GM21786 (cell line): ENCODE measurements at regions not wholly inside any gene's neighbourhood (a gene's known extent, or its start where the extent isn't known, plus 50 kb on each side); places are given as distances from the start of the nearest gene placed in this dataset.

Experiments used
- ATAC-seq: cut with Tn5 transposase; IDR thresholded peaks from one replicate; pipeline ENCODE4 v1.9.1; 2021; ENCODE audit not compliant: unreplicated experiment

DNA sequence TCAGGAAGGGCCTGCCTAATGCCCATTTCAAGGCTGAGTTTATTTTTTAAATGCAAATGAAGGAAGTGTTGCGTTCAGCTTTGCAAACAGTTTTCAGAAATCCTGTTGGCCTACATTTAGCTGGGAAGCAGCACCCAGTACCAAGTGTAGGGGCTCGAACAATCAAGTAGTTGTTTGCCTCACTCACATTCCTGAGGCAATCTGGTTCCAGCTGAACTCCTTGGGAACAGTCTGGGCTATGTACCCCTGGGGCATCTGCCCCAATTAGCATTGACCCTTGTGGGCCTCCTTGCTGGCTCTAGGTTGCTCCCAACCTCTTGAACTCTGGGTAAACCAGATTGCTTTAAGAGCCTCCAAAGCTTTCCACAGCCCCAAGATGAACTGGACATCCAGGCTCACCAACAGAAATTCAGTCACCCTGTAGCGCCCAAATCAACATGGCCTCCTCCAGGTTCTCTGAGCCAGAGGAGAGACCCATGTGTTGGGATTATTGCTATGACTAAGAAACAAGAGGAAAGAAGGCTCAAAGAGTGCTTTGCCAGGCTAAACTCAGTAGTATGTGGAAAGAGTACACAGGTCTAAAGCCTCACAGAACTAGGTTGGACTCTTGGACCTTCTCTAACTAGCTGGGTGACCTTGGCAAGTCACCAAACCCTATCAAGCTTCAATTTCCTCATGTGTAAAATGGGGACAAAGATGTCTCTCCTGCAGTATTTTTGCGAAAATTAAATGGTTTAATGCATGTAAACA is 532.7 kb downstream of the SOX2 start:
- no peak for ATAC-seq

DNA sequence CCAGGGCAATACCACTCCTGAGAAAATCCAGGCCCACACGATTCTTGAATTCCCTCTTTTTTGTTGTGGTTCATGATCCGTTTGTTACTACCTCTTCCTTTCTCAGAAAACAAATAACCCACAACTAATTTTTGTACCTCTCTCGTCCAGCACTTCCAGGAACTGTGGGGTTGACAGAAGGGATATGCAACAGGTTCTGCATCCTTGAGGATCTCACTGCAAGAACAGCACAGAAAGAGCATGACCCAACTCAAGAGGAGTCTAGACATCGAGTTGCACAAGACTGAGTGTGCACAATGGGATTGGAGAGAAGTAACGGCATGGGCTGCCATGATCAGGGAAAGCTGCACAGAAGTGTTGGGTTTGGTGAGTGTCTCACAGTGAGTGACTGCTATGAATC is 533.3 kb downstream of the SOX2 start:
- no peak for ATAC-seq

DNA sequence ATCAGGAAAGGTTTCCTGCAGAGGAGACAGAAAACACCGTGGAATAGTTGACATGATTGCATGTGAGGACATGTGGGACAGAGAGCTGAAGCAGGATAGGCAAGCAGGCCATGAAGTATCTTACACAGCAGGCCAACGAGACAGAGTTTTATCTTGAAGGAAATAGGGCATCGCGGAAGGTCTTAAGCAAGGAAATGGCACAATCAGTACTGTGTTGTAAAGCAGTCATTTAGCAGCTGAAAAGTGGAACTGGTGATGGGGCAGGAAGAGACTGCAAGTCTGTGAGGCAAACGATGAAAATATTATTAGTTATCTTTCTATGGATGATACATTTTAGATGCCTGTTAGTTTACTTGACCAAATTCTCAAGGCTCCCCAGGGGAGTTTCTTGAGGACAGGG is 535.1 kb downstream of the SOX2 start:
- no peak for ATAC-seq

DNA sequence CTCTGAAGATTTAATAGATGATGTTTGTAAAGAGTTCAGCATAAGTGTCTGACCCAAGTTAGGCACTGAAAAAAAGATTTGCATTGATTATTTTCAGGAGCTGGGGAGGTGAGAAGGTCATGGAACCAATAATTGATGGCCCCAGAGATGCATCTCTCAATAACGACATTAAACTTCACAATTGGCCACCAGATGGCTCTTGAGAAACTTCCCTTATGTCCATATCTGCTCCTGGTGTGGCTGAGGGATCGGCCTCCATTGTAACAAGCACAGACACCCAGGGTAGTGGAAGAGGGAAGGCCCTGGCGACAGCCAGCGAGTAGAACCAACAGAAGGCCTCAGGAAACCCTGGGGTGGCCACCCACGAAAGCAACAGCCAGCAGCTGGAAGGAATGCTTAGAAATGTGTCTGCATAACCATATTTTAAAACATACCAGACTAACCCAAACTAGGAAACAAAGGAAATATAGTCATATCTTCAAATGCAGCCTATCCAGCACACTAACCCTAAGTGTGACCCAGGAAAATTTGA is 536.7 kb downstream of the SOX2 start:
- ATAC-seq = no peak

DNA sequence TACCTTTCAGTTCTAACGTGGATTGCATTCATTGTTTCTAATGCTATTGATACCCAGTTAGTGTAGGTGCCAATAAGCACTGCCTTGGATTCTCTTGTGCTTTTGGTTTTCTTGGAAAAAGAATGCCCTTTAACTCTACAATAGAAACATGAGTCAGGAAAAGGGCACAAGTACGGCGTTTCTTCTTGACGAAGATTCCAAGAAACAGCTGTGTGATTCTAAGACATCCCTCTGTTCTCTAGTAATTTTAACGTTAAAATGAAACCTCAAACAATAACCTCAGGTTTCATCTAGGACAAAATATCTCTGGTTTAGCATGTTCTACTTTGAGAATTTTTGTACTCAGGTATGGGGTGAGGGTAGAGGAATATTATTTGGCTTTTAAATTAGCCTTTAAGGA is 540.5 kb upstream of the ATP11B start:
- no peak for ATAC-seq

DNA sequence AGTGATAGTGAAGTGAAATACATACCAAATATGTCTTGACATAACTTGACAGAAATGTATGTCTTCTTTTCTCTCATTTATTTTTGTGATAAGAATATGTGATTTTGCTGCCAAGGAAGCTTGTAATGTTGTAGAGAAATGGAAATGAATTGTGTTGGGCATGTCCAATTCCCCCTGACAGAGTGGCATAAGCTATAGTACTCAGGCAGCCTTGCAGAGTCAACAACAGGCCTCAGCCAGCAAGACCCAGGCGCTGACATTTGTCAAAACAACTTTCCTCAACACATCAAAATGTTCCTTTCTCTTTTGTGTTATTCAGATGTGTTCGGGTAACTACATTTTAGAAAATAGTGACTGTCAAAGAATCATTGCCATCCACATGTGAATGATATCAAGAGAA is 538.1 kb upstream of the ATP11B start:
- no peak for ATAC-seq

DNA sequence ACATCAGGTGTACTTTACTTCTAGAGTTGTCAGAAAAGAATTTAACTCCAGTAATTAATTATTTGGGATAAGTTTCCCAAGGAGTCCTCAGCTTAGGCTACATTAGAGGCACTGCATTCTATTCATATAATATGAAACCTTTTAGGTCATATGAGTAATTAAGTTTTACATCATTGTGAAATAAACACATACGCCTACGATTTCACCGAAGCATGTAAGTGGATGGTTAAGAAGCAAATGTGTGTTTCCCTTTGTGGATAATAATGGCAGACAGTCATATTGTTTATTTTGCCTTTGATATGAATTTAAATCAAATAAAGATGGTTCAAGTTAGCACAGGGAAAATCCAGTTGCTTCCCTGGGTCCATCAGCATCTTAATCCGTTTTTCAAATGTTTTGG is 535.9 kb upstream of the ATP11B start:
- ATAC-seq = no peak

DNA sequence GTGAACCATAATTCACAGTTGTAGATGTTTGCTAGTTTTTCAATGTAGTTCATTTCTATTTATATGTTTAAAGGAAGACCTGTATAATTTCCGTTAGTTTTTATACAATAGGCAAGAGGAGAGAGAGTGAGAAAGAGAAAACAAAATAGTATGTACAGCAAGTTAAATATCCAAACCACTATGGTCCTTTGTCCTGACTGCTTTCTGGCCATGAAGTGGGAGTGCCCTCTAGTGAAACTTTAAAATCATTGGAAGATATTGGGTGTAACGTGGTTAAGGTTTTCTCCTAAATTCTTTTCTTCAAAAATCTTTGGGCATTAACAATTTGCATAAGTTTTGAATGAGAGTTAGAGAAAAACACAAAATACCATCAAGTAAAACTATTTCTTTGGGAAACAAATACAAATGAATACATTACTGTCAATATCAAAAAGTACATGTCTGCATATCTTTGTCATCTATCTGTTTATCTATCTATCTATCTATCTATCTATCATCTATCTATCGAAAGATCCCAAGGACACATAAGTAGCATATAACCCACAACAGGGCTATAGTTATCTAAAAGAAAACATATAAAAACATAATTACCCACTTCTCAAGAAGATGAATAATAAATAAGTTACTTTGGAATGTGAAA is 534.6 kb upstream of the ATP11B start:
- ATAC-seq = no peak

DNA sequence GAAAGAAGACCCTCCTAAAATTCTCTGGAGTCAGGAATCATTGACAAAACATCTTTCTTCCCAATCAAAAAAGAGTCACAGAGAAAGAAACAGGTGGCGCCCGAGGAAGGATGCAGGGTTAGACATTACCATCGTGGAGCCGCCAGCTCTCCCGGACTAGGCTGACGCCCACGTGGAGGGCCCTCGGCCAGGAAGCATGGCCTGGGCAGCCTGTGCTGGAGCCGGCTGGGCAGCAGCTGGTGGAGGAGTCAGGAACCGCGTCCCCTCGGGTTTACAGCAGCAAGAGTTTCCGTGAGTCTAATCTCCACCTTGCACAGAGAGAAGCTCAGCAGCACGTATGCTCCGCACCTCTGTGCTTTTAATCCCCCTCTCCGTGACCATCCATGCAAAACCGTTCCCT is 533.7 kb upstream of the ATP11B start:
- no peak for ATAC-seq

DNA sequence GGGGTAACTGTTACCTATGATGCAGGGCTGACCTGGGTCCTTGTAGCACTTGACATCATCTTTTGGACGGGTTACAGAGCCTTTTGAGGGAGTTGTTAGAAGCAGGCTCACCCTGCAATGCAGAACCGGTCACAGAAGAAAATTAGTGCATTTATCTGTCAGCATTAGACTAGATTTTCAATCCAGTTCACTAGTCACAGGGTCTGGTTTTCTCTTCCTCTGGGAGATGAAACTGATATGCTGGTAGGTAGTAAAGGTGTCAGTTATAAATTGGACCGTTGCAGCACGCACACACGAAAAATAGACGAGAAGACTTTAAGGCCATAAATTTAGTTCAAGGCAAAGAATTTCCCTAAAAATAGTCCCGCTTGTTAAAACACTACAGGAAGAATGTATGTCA is 532.3 kb upstream of the ATP11B start:
- ATAC-seq = no peak

DNA sequence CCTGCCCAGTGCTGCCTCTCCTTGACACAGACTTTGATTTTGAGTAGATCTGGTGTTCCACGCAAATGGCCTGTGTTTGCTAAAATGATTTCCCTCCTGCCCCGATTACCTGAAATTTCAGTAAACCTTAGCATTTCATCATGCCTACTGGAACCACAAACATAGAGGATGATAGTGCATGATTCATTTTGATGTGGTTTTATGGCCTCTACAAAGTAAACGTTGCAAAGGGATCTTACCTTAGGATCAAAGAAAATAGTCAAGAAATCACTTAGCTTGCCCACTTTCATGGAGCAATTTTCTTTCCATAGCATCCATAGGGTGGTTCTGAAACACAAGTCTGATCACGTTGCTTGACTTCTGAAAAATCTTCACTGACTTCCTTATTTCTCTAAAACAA is 524.6 kb upstream of the ATP11B start:
- no peak for ATAC-seq

DNA sequence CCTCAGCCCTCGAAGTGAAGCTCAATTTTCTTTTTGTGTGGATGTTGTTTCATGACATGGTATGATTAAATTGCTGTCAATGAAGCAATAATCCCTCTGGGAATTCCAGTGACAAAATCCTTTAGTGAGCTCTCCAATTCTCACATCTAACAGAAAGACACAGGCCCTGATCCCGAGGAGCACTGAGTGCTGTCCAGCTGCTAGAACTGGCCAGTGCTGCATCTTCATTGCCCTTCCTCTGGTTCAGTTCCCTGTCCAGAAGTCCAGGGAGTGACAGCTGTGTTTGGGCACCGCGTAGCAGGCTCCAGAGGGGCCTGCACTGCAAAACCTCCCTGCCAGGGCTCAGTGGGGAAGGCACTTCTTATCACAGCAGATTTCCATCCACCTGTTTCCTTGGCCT is 516.8 kb upstream of the ATP11B start:
- ATAC-seq = no peak

DNA sequence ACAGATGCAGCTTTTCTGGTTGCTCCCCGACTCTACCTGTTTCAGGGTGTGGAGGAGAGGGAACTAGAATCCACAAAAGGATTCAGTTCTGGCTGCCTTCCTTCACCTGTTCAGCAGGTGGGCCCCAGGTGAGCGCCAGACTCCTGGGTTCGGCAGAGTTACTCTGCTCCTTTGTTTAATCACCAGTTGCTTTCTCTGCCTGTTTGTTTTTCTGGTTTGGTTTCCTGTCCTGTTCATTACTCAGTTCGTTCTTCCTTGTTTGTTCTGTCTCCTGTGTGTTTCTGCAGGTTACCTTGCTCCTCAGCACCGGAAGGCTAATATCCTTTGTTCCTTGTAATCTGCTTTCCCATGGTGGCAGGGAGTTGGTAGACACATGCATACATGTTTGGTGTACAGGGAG is 508.5 kb upstream of the ATP11B start:
- ATAC-seq = no peak

DNA sequence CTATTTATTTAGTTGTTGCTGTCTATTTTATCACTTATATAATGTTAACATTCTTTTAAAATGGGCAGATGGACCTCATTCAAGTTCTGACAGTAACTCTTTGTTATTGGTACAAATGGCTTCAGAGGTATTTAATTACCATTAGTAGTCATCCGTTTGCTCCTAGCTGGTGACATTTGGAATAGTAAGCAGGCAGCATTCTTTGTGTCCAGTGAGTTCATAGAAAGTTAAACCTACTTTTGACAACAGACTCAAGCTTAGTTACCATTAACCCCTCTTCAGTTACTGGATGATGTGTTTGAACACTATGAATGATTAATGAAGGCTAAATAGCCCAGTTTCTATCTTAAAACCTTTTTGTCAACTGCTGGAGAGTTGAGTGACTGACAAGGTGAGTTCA is 500.7 kb upstream of the ATP11B start:
- ATAC-seq = no peak

DNA sequence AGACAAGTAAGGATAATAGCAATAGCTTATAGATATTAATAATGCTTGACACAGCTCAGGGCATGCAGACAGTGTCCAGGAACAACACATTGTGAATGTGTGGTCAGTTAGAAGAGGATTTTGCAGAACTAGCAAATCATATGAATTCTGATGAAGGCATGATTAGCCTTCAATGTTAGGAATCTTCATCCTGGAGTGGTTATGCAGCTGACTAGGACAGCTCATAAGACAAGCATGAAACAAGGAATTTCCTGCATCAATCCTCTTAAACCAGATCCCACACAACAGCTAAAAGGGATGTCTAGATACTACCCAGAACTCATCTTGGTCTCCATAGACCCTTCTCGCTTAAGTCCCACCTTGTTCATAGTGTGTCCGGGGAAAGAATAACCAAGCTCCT is 499.0 kb upstream of the ATP11B start:
- ATAC-seq = no peak

DNA sequence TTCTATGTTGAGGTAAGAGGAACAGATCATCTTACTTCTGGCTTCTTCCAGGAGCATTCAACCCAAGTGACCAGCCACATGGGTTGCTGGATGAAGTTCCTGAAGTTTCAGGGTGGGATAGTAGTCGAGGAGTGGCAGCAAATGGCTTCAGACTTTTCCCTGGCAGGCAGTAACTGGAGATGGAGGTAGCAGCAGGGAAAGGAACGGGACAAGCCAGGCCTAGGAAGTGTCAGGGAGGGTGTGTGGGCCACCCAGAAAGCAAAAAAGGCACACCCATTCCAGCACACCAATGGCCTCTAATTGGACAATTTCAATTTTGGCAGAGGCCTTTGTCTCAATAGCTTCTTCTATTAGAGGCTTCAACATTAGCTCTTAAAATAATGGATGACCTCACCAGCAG is 498.6 kb upstream of the ATP11B start:
- ATAC-seq = no peak

DNA sequence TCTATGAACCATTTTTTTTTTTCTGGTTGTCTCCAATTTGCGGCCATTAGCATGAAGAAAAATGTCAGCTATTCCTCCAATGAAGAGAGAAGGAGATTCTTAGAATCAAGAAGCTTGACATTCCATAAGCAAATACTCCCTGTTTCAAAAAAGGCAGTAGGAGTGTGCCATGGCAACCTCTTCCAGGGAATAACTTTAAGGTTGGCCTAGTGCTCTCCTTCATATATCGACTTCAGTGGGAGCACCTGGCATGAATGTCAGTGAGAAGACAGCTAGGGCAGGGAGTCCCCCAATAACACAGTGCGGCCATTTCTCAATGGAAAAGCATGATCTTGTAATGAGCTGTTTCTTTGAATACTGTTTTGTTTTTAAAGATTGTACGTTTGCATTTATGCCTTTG is 493.0 kb upstream of the ATP11B start:
- no peak for ATAC-seq

DNA sequence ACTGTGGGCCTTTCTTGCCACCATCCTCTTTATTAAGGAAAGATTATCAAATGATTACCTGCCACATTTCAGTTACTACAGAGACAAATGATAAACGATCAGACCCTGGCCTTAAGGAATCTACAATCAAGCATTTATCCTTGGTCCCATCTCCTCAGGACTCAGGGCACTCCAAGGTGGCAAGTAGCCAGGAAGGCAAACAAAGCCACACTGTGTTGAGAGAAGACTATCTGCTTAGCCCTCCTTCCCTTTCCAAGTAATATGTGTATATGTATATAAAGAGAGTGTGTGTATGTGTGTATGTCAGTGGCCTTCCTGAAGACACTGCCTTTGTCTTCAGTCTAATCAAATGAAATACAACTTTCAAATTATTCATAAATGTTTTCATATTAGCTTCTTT is 490.1 kb upstream of the ATP11B start:
- no peak for ATAC-seq

DNA sequence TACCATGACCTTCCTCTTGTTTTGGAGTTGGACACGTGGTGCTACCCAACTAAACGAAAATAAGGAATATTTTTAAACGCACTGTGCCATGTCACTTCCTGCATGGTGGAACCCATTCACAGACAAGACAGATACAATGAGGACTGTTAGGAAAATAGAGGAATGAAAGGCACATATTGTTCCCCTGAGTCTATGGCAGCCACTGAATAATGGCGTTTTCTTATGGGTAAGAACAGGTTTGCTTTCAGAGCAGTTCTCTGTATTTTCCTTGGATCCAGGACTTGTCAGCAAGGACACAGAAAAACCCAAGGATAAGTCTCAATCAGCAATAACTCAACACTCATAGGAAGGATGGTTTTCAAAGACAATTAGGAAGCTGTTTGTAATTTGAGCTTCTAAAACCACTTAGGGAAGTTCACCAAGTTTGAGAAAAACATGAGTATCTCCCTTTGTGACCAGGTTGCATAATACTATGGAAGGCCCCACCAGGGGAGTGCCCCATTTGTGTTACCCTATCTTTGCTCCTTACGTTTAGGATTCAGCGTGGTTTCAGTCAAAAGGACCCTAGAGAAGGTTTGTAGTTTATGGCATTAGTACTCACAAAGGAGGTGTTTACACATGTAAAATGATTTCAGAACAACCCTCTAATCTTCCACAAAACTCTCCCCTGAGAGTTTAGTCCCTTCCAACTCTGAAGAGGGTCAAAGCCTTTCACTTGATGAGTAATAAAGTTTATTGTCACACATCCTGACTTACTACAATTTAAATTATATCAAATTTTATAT is 487.2 kb upstream of the ATP11B start:
- ATAC-seq = no peak

DNA sequence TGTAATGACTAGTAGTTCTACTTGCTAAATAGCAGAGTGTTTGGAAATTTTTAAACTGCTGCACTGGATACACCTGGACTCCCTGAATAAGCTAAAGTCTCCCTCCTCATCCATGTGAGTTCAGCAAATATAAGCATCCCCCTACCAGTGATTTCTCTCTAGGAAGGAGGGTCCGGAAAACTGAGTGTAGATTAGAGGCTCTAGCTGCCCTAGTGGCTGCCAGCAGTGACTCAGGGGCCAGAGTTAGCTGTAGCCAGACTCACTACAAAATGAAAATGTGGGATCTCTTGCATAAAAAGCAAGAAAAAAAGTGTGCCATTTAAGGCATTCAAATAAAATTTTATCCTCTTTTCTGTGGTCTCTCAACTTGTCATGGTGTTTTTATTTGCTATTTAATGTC is 485.0 kb upstream of the ATP11B start:
- no peak for ATAC-seq

DNA sequence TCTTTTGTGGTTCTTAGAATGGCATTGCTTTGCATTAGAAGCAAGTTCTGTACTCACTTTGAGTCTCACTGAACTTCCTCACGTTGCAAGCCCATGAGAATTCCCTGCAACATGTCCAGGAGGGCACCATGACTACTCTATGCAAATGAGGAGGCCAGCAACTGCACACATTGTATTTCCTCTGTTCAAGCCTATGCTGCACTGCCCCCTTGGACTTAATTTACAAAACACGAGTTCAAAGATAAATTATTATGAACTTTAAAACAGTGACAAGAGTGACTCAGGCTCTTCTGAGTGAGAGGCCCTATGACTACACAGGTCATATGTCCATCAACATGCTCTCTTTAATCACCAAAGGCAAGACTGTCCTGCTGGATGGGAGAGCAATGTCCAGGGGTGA is 484.2 kb upstream of the ATP11B start:
- no peak for ATAC-seq

DNA sequence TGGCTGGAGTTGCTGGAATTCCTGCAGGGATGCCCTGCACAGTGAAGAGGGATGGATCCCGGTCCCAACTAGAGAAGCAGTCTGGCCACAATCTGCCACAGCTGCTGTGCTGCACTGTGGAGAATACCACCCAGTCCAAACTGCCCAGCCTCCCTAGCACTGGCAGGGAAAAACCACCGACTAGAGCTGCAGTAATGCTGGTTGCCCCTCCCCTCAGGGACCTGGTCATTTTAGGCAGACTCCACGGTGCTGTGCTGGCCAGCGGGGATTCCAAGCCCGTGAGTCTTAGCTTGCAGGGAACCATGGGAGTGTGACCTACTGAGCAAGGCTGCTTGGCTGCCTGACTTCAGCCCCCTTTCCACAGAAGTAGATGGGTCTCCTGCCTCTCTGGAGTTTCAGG is 478.0 kb upstream of the ATP11B start:
- no peak for ATAC-seq
